ENCODE measurements at regions not wholly inside any gene's neighbourhood (a gene's known extent, or its start where the extent isn't known, plus 50 kb on each side); places are given as distances from the start of the nearest gene placed in this dataset.
A peak's percentile ranks its signal among the peaks of the same experiment; 100 is the strongest.

DNA sequence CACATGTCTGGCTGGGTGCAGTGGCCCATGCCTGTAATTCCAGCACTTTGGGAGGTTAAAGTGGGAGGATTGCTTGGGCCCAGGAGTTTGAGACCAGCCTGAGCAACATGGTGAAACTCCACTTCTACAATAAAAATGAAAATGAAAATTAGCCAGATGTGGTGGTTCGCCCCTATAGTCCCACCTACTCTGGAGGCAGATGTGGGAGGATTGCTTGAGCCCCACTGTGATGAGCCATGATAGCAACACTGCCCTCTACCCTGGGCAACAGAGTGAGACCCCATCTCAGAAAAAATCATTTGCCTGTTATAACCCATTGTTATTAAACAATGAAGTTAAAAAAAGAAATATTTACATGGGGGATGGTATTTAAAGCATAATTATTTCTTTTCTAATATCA is 240.1 kb upstream of the ZPLD1 start:
- H3K4me2 ChIP-seq (ENCODE audit: insufficient read depth, low read length) = no peak overlapping the region
- H3K4me1 ChIP-seq (ENCODE audit: insufficient read depth, low read length) = peaks cover 4% of the 10 kb centered on the region
- TF ChIP-seq, protein P1, sequence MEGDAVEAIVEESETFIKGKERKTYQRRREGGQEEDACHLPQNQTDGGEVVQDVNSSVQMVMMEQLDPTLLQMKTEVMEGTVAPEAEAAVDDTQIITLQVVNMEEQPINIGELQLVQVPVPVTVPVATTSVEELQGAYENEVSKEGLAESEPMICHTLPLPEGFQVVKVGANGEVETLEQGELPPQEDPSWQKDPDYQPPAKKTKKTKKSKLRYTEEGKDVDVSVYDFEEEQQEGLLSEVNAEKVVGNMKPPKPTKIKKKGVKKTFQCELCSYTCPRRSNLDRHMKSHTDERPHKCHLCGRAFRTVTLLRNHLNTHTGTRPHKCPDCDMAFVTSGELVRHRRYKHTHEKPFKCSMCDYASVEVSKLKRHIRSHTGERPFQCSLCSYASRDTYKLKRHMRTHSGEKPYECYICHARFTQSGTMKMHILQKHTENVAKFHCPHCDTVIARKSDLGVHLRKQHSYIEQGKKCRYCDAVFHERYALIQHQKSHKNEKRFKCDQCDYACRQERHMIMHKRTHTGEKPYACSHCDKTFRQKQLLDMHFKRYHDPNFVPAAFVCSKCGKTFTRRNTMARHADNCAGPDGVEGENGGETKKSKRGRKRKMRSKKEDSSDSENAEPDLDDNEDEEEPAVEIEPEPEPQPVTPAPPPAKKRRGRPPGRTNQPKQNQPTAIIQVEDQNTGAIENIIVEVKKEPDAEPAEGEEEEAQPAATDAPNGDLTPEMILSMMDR (IDR thresholded peaks at IDR 0.05; ENCODE audit: extremely low read depth, low read depth, low read length) = no peak
- H2AFZ ChIP-seq (ENCODE audit: low read length) = no peak overlapping the region
- H3K27ac ChIP-seq (ENCODE audit: low read depth, low read length) = no peak overlapping the region
- no peaks in the 10 kb centered on the region for H3K27me3 ChIP-seq (ENCODE audit: insufficient read depth, low read length)
- DNase-seq (ENCODE audit: insufficient read length, low spot score, missing footprints) = no peak
- no peaks in the 10 kb centered on the region for H3K36me3 ChIP-seq (ENCODE audit: insufficient read depth, low read length)
- H3K79me2 ChIP-seq (ENCODE audit: insufficient read depth, low read length) = no peaks in the 10 kb centered on the region
- H3K4me3 ChIP-seq (ENCODE audit: insufficient read depth, low read length) = no peak overlapping the region
- H4K20me1 ChIP-seq (ENCODE audit: insufficient read depth, low read length) = no peaks in the 10 kb centered on the region
- no peaks in the 10 kb centered on the region for H3K9me3 ChIP-seq (ENCODE audit: low read depth, low read length)

DNA sequence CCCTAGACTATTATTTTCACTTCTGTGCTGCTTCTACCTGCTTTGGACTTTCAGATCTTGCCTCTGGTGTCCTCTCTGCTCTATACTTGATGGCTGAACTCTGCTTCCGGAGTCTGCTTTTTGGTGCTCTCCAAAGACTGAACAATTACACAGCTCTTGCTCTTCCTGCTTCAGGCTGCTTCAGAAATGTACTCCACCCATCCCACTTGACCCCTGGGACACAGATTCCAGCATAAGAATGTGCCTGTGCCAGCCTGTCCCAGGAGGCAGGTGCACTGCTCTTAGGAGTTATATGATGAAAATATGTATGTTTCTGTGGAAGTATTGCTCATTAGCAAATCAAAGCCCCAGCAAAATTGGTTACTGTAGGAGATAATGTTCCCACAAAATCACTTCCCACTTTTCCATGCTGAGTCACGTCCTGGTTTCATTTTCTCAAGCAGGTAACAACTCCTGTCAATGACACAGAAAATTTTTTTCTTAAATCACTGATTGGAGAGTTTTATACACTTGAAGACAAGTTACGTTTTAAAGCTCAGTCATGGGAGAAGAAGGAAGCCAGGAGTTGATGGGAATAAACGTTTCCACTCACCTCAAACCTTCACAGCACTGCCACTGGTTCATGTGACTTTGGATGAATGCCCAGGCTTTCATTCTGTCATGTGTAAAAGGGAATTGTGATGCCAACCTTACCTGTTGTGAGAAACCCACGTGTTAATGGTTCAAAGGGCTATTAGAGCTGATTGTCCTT is 239.4 kb upstream of the ZPLD1 start:
- no peaks in the 10 kb centered on the region for H4K20me1 ChIP-seq (ENCODE audit: insufficient read depth, low read length)
- H3K4me2 ChIP-seq (ENCODE audit: insufficient read depth, low read length) = no peak overlapping the region
- H3K4me1 ChIP-seq (ENCODE audit: insufficient read depth, low read length) = peaks cover 3% of the 10 kb centered on the region
- H3K9me3 ChIP-seq (ENCODE audit: low read depth, low read length) = no peaks in the 10 kb centered on the region
- no peak overlapping the region for H3K27ac ChIP-seq (ENCODE audit: low read depth, low read length)
- TF ChIP-seq, protein P1 (IDR thresholded peaks at IDR 0.05; ENCODE audit: extremely low read depth, low read depth, low read length) = no peak
- H3K4me3 ChIP-seq (ENCODE audit: insufficient read depth, low read length) = no peak overlapping the region
- H2AFZ ChIP-seq (ENCODE audit: low read length) = peak overlapping the region; percentile 7
- no peaks in the 10 kb centered on the region for H3K36me3 ChIP-seq (ENCODE audit: insufficient read depth, low read length)
- H3K27me3 ChIP-seq (ENCODE audit: insufficient read depth, low read length) = no peaks in the 10 kb centered on the region
- H3K79me2 ChIP-seq (ENCODE audit: insufficient read depth, low read length) = no peaks in the 10 kb centered on the region
- DNase-seq (ENCODE audit: insufficient read length, low spot score, missing footprints) = no peak

DNA sequence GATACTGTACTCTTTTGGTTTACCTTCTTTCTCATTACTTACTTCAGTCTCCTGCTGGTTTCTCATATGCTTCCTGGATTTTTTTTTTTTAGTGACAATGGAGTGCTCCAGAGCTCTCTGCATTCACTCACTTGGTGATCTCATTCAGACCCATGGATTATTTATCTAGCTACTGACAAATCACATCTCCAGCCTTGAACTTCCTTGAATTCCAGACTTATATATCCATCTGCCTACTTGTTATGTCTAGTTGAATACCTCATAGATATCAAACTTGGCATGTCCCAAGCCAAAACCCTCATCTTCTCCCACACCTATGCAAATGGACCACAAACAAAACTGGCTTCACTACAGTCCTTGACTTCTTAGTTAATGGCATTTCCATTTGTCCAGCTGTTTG is 234.7 kb upstream of the ZPLD1 start:
- H3K79me2 ChIP-seq (ENCODE audit: insufficient read depth, low read length) = no peaks in the 10 kb centered on the region
- H3K9me3 ChIP-seq (ENCODE audit: low read depth, low read length) = no peaks in the 10 kb centered on the region
- no peak overlapping the region for H3K27ac ChIP-seq (ENCODE audit: low read depth, low read length)
- H3K27me3 ChIP-seq (ENCODE audit: insufficient read depth, low read length) = no peaks in the 10 kb centered on the region
- no peak overlapping the region for H3K4me3 ChIP-seq (ENCODE audit: insufficient read depth, low read length)
- TF ChIP-seq, protein P1 (IDR thresholded peaks at IDR 0.05; ENCODE audit: extremely low read depth, low read depth, low read length) = no peak
- no peaks in the 10 kb centered on the region for H3K36me3 ChIP-seq (ENCODE audit: insufficient read depth, low read length)
- no peaks in the 10 kb centered on the region for H4K20me1 ChIP-seq (ENCODE audit: insufficient read depth, low read length)
- no peak overlapping the region for H3K4me2 ChIP-seq (ENCODE audit: insufficient read depth, low read length)
- H2AFZ ChIP-seq (ENCODE audit: low read length) = no peak overlapping the region
- peaks cover 8% of the 10 kb centered on the region for H3K4me1 ChIP-seq (ENCODE audit: insufficient read depth, low read length)
- no peak for DNase-seq (ENCODE audit: insufficient read length, low spot score, missing footprints)

DNA sequence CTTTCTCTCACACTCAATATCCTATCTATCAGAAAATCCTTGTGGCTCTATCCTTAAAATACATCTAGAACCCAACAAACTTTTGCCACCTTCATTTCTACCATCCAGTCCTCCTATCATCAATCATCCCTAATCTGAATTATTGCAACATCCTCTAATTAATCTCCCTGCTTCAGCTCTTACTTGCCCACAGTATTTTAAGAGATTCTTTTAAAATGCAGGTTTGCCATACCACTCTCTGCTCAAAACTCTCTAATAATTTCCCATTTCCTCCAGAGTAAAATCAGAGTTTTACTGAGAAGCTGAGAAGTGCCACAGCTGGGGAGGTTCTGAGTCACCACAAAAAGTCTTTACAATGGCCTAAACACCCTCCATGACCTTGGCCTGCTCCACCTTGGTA is 234.3 kb upstream of the ZPLD1 start:
- Histone ChIP-seq H3K4me1 (ENCODE audit: insufficient read depth, low read length) (peaks cover 8% of the 10 kb centered on the region), H3K27me3 (ENCODE audit: insufficient read depth, low read length) (no peaks in the 10 kb centered on the region), H3K79me2 (ENCODE audit: insufficient read depth, low read length) (no peaks in the 10 kb centered on the region), H3K27ac (ENCODE audit: low read depth, low read length) (no peak overlapping the region), H2AFZ (ENCODE audit: low read length) (no peak overlapping the region), H3K36me3 (ENCODE audit: insufficient read depth, low read length) (no peaks in the 10 kb centered on the region), H4K20me1 (ENCODE audit: insufficient read depth, low read length) (no peaks in the 10 kb centered on the region), H3K4me3 (ENCODE audit: insufficient read depth, low read length) (no peak overlapping the region), H3K9me3 (ENCODE audit: low read depth, low read length) (no peaks in the 10 kb centered on the region), H3K4me2 (ENCODE audit: insufficient read depth, low read length) (no peak overlapping the region)
- TF ChIP-seq, protein P1 (IDR thresholded peaks at IDR 0.05; ENCODE audit: extremely low read depth, low read depth, low read length) = no peak
- DNase-seq (ENCODE audit: insufficient read length, low spot score, missing footprints) = no peak
